ENCODE measurements at regions not wholly inside any gene's neighbourhood (a gene's known extent, or its start where the extent isn't known, plus 50 kb on each side); places are given as distances from the start of the nearest gene placed in this dataset.

- TF ChIP-seq POLR2A (IDR thresholded peaks at IDR 0.05; ENCODE audit: low read depth, low read length) (no peak), TAF1 (IDR thresholded peaks at IDR 0.05; ENCODE audit: low read depth, low read length) (no peak)
Measured at GRCh38 chr14:22168092-22168955, 420.7 kb downstream of the DAD1 start.
